Sciatic nerve (tissue), 2 donors: ENCODE measurements at regions not wholly inside any gene's neighbourhood (a gene's known extent, or its start where the extent isn't known, plus 50 kb on each side); places are given as distances from the start of the nearest gene placed in this dataset.

Source experiments
- ATAC-seq: fragments of 200-7000 bp; cut with Tn5 transposase; one replicate; pipeline ENCODE4 v1.9.1; 2020; ENCODE audit warnings: mild to moderate bottlenecking, moderate library complexity
- DNase-seq: peaks from one replicate; pipeline ENCODE4 v3.0.0-alpha.2; 2020; ENCODE audit warnings: low spot score
- intact Hi-C: fragments of 100-400 bp; cut with DNase I; formaldehyde crosslinking; loops from one replicate; pipeline ENCODE4 v1.14.2; 2022
- donor health status: DM: no; HTN: no; CAD: no.
- donor health status: DM: no; HTN: no; CAD: no.

DNA sequence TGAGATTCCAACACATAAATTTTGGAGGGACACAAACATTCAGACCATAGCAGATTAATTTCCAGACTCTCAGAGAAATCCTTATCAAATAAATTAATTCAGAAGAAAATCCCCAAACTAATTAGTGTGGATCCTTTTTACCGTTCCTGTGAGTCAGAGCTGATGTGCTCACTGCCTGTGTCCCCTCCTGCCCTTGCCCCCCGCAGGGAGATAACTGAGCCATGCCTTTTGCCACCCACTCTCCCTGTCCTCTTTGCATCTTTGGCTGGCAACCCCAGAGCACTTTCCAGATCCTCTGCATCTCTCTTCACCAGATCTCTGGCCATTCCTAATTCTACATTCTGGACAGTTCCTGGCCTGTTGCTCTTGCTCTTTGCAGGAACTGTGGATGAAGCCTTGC lies 135.4 kb upstream of the MAP1B start:
- DNase-seq (no peak), ATAC-seq (no peak)
- intact Hi-C loops: no loop called here

GRCh38 chr5:71972777-71973473 lies 134.3 kb upstream of the MAP1B start:
- peak; percentile 14 for ATAC-seq
- DNase-seq: no peak
- intact Hi-C loops: no loop called here

- ATAC-seq: no peak
- intact Hi-C loops: no loop called here
- no peak for DNase-seq
Measured at GRCh38 chr5:71973563-71973962, 133.7 kb upstream of the MAP1B start.

GRCh38 chr5:71974165-71974564 lies 133.1 kb upstream of the MAP1B start:
- no peak for DNase-seq
- ATAC-seq: peak; percentile 76

GRCh38 chr5:71974622-71975021 lies 132.7 kb upstream of the MAP1B start:
- intact Hi-C loops: no loop called here
- ATAC-seq (peak; percentile 14), DNase-seq (no peak)

More at GRCh38 chr5:71974165-71974564, 133.1 kb upstream of the MAP1B start:
- intact Hi-C loops: no loop called here

DNA sequence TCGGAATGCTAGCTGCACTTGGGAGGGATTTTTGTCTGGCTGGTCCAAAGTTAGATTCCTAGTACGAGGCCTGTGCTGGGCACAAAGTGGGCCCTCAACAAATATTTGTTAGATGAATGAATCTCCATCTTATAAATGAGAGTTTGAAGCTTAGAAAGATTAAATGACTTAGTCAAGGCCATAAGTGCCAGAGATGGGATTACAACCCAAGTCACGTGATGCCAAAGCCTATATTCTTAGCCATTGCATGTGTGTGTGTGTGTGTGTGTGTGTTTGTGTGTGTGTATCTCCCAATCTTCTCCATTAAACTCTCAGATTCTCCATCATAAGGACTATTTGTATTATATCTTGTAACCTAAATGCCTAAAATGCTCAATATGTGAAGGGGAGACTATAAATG lies 130.8 kb upstream of the MAP1B start:
- DNase-seq (no peak), ATAC-seq (no peak)
- intact Hi-C loops: no loop called here

DNA sequence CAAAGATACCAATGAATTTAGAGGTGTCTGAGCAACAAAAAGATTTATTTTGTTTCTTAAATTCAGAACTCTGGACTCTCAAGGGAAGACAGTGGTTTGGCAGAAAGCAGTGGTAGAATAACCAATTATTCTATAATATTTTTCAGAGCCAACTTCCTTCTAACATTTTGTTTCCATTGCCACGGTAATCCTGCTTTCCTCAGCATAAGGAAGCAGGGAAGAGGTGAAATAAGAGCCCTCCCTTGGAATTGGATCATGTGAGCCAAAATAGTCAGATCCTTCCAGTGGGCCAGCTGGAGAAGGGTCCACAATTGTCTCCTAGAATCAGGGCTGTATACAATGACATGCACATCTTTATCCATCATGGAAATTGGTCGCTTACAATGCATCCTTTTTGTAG lies 130.0 kb upstream of the MAP1B start:
- ATAC-seq: no peak
- DNase-seq: no peak
- intact Hi-C loops: no loop called here

GRCh38 chr5:71978216-71978615 lies 129.1 kb upstream of the MAP1B start:
- ATAC-seq: no peak
- intact Hi-C loops: no loop called here
- DNase-seq: no peak

DNA sequence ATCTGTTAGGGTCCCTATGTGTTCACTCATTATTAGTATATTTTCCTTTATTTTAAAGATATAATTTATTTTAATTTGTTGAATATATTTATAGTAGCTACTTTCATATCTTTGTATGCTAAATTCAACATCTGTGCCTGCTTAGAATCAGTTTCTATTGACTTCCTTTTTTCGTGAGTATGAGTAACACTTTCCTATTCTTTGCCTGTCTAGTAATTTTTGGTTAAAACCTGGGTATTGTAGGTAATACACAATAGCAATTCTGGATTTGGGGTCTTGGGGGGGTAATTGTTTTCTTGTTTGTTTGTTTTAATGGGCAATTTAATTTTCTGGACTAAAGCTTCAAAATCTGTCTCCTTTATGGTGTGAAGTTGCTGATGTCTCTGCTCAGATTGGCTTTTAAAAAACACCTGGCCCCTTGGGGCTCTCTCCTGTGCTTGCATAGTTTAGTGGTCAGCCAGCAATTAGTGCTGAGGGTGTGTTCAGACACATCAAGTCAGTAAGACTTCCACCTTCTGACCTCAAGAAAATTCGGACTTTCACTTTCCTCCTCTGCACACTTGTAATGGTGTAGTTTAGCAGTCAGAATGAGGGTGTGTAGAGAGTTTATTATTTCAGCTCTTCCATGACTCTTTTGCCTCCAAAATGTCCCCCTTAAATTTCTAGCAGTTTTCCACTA lies 124.4 kb upstream of the MAP1B start:
- intact Hi-C loops: loop anchor here (2.0 kb wide), 1 partner anchor 38 kb away; no protein-coding TSS in a partner anchor
- no peak for ATAC-seq

DNA sequence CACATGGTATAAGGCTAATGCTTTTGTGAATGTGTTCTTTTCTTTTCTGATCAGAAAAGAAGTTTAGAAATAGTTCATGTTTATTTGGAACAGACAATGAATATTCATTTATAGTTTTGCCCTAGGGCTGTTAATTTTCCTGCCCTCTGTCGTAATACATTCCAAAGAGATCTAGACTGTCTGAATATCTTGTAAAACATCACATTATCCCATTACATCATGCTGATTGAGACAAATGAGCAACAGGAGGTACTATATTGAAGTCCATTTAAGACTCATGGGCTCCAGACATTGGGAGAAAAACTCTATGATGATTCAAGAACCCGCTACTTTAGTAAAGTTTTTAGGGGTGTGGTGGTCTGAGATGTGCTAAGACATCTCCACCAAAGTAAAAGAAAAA lies 121.2 kb upstream of the MAP1B start:
- no peak for DNase-seq
- ATAC-seq: no peak

More for the DNA sequence above, 124.4 kb upstream of the MAP1B start:
- DNase-seq: no peak

GRCh38 chr5:71988808-71989207 lies 118.5 kb upstream of the MAP1B start:
- DNase-seq (no peak), ATAC-seq (no peak)
- intact Hi-C loops: no loop called here

More for the DNA sequence above, 121.2 kb upstream of the MAP1B start:
- intact Hi-C loops: no loop called here

- DNase-seq (no peak), ATAC-seq (no peak)
- intact Hi-C loops: no loop called here
Measured at GRCh38 chr5:71993600-71993999, 113.7 kb upstream of the MAP1B start.

GRCh38 chr5:71996789-71997188 lies 110.5 kb upstream of the MAP1B start:
- DNase-seq: no peak
- intact Hi-C loops: no loop called here
- no peak for ATAC-seq

- no peak for DNase-seq
- intact Hi-C loops: no loop called here
Measured at GRCh38 chr5:71998746-71999145, 108.5 kb upstream of the MAP1B start.

GRCh38 chr5:72000707-72001106 lies 106.6 kb upstream of the MAP1B start:
- intact Hi-C loops: no loop called here
- DNase-seq (no peak), ATAC-seq (no peak)

More at GRCh38 chr5:71998746-71999145, 108.5 kb upstream of the MAP1B start:
- no peak for ATAC-seq

DNA sequence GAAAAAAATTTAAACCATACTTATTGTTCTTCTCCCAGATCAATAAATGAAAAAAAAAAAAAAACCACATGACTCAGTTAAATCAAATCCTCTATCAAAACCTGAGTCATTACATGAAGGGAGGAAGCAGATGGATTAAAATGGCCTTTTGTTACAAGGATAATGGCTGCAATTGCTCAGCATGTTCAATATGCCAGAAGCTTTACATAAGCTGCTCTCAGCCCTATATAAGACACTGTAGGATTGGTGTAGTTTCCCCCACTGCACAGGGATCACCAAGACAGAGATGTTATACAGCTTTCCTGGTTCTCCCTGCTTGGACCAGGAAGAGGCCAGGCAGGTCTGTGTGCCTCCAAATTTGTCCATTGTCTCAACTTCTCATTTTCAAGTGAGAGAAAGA lies 101.6 kb upstream of the MAP1B start:
- DNase-seq (no peak), ATAC-seq (no peak)
- intact Hi-C loops: no loop called here

DNA sequence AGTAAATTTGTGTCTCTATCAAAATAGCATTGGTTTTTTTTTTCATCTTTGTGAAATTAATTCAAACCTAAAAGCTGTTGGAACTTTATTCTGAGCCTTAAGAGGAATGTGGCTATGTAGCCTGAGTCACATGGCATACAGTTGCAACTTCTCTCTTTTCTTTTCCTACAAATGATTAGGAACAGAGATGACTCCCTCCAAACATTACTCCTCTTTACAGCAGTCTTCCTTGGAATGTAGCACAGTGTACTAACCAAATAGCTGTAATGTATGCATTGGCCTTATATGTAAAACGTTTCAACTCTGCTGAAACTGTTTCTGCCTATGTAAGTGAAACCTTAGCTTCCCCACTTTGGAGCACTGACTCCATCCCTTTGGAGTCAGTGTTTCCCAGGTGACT lies 100.9 kb upstream of the MAP1B start:
- intact Hi-C loops: no loop called here
- ATAC-seq (no peak), DNase-seq (no peak)

DNA sequence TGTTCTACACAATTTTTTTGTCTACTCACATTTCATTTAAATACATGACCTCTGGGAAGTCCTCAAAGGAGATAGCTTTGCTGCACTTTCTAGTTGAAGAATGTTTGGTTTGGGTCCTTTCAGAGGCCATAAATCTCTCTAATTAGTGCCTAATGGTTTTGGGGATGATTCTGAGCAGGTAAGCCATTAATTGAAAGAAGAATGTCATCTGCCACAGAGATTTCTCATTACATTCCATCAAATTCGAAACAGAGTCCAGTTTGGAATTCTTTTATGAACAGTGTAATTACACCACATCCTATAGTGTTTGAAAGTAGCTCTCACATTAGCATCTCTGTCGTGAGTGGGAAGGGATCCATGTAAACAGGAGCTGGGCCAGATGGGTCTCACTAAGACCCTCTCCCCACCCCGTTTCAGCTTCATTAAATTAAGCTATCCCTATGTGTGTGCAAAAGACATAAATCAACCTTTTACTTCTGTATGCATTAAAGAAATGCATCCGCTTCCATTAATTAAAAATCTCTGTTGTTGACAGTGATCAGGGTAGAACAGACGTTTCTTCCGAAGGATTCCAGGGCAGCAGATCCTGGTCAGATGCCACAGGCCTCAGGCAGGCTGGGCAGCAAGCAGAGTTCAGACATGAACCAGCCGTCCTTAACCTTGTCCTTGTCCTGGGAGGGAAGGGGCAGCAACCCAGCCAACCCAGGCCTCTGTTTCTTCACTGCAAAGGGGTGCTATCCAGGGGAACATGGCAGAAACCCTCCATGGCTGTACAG lies 99.8 kb upstream of the MAP1B start:
- ATAC-seq (no peak), DNase-seq (no peak)
- intact Hi-C loops: no loop called here

DNA sequence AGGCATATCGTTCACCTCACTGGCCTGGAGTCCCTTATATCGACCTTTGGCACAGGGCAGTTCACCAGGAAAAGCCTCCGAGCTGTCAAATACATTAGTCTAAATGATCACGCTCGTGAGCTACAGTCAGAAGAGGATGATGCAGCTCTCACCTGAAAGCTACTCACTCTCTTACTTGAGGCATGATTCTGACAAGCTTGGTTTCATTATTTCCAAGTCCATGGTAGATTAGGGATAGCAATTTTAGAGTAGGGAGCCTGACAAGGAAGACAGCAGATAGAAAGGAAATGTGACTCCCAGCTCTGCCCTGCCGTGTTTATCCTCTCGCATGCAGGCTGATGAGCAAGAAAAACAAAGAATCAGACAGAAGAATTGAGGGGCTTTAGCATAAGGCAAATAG lies 98.0 kb upstream of the MAP1B start:
- intact Hi-C loops: no loop called here
- ATAC-seq (no peak), DNase-seq (no peak)

DNA sequence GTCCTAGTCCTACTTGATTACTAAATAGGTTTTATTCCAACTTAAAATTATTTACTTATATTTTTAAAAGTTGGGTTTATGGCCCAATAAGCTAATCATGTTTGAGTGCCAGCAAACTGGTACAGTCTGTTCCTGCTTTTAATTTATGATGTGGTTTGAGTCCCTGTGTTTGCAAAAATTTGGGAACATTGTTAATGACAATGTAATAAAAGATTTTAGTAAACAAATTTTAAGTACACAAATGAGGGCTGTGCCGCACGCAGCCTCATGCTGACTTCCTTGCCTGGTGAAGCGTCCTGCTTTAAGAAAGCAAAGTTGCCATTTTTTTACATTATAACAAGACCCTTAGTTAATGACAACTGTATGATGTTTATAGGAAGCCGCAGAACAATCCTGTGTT lies 96.8 kb upstream of the MAP1B start:
- ATAC-seq (no peak), DNase-seq (no peak)
- intact Hi-C loops: no loop called here
